ENCODE measurements at regions not wholly inside any gene's neighbourhood (a gene's known extent, or its start where the extent isn't known, plus 50 kb on each side); places are given as distances from the start of the nearest gene placed in this dataset.

- TF ChIP-seq CTCF (IDR thresholded peaks at IDR 0.05) (no peak), POLR2A (IDR thresholded peaks at IDR 0.05) (no peak)
These were observed 166.1 kb downstream of the OTOR start for GRCh38 chr20:16914277-16914676.
